AG04450 (cell line): ENCODE measurements at regions not wholly inside any gene's neighbourhood (a gene's known extent, or its start where the extent isn't known, plus 50 kb on each side); places are given as distances from the start of the nearest gene placed in this dataset.

Source experiments
- CTCF ChIA-PET: fragments of 300-600, 350-600 bp; formaldehyde crosslinking; extraction: SDS; loops from one replicate; lab custom pipeline; 2022; ENCODE audit warnings: antibody characterized with exemption, inconsistent platforms; lab: Charles Lee
- POLR2A ChIA-PET: fragments of 350-600 bp; formaldehyde crosslinking; extraction: SDS; loops from one replicate; lab custom pipeline; 2021; ENCODE audit warnings: antibody characterized with exemption, inconsistent platforms; lab: Yijun Ruan, JAX
- DNase-seq: peaks from one replicate; pipeline ENCODE4 v3.0.0-alpha.2; 2011; ENCODE audit warnings: low read depth, low spot score
- H3K27ac ChIP-seq: one replicate; pipeline ENCODE4 v1.5.1; 2012; ENCODE audit warnings: low read depth, low read length, control low read depth
- H3K27me3 ChIP-seq: one replicate; pipeline ENCODE4 v1.6.0; 2012; ENCODE audit warnings: low read length; ENCODE audit not compliant: control insufficient read depth, insufficient read depth
- H3K4me3 ChIP-seq: 2 replicates; pipeline ENCODE4 v1.5.1; 2011; ENCODE audit warnings: mild to moderate bottlenecking, low read depth, low read length, control low read depth
- H3K9me3 ChIP-seq: 2 replicates; pipeline ENCODE4 v1.5.1; 2012; ENCODE audit warnings: low read length; ENCODE audit not compliant: control insufficient read depth, insufficient read depth
- CTCF ChIP-seq: IDR thresholded peaks from 2 replicates; pipeline ENCODE4 v1.5.1; 2011; ENCODE audit warnings: low read depth, low read length, control low read depth, inconsistent platforms

GRCh38 chr2:47654790-47655562, 84.2 kb upstream of the KCNK12 start:
- ChIA-PET CTCF (interaction anchor here (0.8 to 1.8 kb wide), 6 partner anchors 12 to 217 kb away, joined by 3 to 8 read pairs (median 4); no protein-coding TSS in a partner anchor), POLR2A (interaction anchor here (1.0 kb wide), 1 partner anchor 13 kb away, joined by 3 read pairs; no protein-coding TSS in a partner anchor)
- DNase-seq, result no peak

GRCh38 chr2:47653902-47654789, 83.4 kb upstream of the KCNK12 start:
- CTCF ChIA-PET, result interaction anchor here (0.6 to 1.8 kb wide), 8 partner anchors 11 to 217 kb away, joined by 3 to 8 read pairs (median 3); no protein-coding TSS in a partner anchor
- DNase-seq, result no peak
- Histone ChIP-seq H3K27me3 (peaks cover 25% of the 10 kb centered on the region), H3K9me3 (no peaks in the 10 kb centered on the region), H3K27ac (no peak overlapping the region), H3K4me3 (no peak overlapping the region)
- POLR2A ChIA-PET, result interaction anchor here (1.0 kb wide), 1 partner anchor 14 kb away, joined by 3 read pairs; no protein-coding TSS in a partner anchor
- peak; percentile 57 for TF ChIP-seq CTCF

More at GRCh38 chr2:47654790-47655562, 84.2 kb upstream of the KCNK12 start:
- H3K27ac ChIP-seq, result no peak overlapping the region
- TF ChIP-seq CTCF, result no peak
- no peaks in the 10 kb centered on the region for H3K9me3 ChIP-seq
- peaks cover 23% of the 10 kb centered on the region for H3K27me3 ChIP-seq
- H3K4me3 ChIP-seq, result no peak overlapping the region

- Histone ChIP-seq H3K4me3 (no peak overlapping the region), H3K27me3 (peaks cover 21% of the 10 kb centered on the region), H3K9me3 (no peaks in the 10 kb centered on the region), H3K27ac (no peak overlapping the region)
- POLR2A ChIA-PET, result no interaction called here
- TF ChIP-seq CTCF, result no peak
- DNase-seq, result no peak
- CTCF ChIA-PET, result no interaction called here
Observed at GRCh38 chr2:47653036-47653435, 82.3 kb upstream of the KCNK12 start.

- POLR2A ChIA-PET, result no interaction called here
- CTCF ChIA-PET, result no interaction called here
- TF ChIP-seq CTCF, result no peak
Observed at GRCh38 chr2:47652061-47652690, 81.4 kb upstream of the KCNK12 start.

More at GRCh38 chr2:47652061-47652690, 81.4 kb upstream of the KCNK12 start:
- Histone ChIP-seq H3K27me3 (peaks cover 20% of the 10 kb centered on the region), H3K27ac (no peak overlapping the region), H3K9me3 (no peaks in the 10 kb centered on the region), H3K4me3 (no peak overlapping the region)
- no peak for DNase-seq
